ENCODE measurements at regions not wholly inside any gene's neighbourhood (a gene's known extent, or its start where the extent isn't known, plus 50 kb on each side); places are given as distances from the start of the nearest gene placed in this dataset.

DNA sequence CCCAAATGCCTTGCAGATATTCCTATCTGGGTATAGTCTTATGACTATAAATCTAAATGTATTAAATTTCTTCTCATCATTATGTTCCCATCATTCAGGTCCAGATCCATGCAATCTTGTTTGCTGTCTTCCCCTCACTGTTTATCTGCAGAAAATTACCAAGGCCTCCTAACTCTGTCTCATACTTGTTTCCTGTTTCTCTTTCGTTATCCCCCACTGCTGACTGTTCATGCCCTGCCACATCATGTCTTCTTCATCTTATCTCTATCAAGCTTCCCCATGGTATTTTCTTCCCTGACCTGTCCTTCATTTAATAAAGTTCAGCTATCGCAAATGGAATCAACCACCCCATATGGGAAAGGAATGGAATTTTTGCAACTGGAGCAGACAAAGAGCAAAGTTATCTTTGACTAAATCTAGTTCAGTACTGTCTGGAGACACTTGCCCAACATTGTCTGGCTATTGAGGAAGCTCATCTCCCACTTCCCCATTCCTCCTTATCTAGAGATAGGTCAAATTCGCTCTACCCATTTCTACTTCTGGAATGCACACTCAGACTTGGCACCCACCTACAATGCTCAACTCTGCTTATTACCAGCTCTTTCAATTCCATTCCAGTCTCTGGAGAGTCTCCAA, 1358.1 kb downstream of the EFNB2 start:
- H3K4me3 ChIP-seq (replicated peaks in 1 of 2; ENCODE audit: low read depth in 1 of 2, low read length in 2 of 2) = no peak overlapping the region
- no peaks in the 10 kb centered on the region for H3K79me2 ChIP-seq (ENCODE audit: insufficient read depth, low read length)
- H3K4me1 ChIP-seq (ENCODE audit: control insufficient read depth in 1 of 2, insufficient read depth in 2 of 2, low read length in 2 of 2) = no peaks in the 10 kb centered on the region
- no peaks in the 10 kb centered on the region for H3K36me3 ChIP-seq (ENCODE audit: control insufficient read depth in 1 of 2, insufficient read depth in 2 of 2, low read length in 2 of 2)
- ATAC-seq (no peak), DNase-seq (ENCODE audit: low read depth, low spot score) (no peak)
- no peaks in the 10 kb centered on the region for H3K9me3 ChIP-seq (ENCODE audit: control insufficient read depth in 1 of 2, insufficient read depth in 1 of 2, low read depth in 1 of 2, low read length in 2 of 2)
- no peaks in the 10 kb centered on the region; the same call in 1 of the 2 replicates for H3K9me2 ChIP-seq (ENCODE audit: insufficient read depth)
- no peak overlapping the region for H3K9ac ChIP-seq (ENCODE audit: low read length)
- ChIA-PET RAD21 (ENCODE audit: low non-redundant PET in 1 of 2, low total read pairs in 2 of 2, uncharacterized antibody in 2 of 2, unreplicated experiment in 2 of 2) (no interaction called here), POLR2A (no interaction called here), CTCF (no interaction called here)
- no peak overlapping the region for H3K27ac ChIP-seq (ENCODE audit: low read depth, low read length)
- intact Hi-C loops (cut with micrococcal nuclease) = no loop called here
- H3K27me3 ChIP-seq (ENCODE audit: insufficient read depth, low read length) = no peaks in the 10 kb centered on the region
- H3K4me2 ChIP-seq (ENCODE audit: low read length) = no peak overlapping the region
- TF ChIP-seq FOSL1 (IDR thresholded peaks at IDR 0.05; ENCODE audit: low read depth) (no peak), JUND (IDR thresholded peaks at IDR 0.05) (no peak), YY1 (IDR thresholded peaks at IDR 0.05; ENCODE audit: extremely low read depth, insufficient replicate concordance, low read depth, low read length) (no peak), POLR2AphosphoS5 (IDR thresholded peaks at IDR 0.05; ENCODE audit: low read depth, low read length) (no peak), SP1 (IDR thresholded peaks at IDR 0.05; ENCODE audit: low read depth) (no peak), ZNF274 (IDR thresholded peaks at IDR 0.05; ENCODE audit: low read depth, low read length) (no peak), CBX3 (IDR thresholded peaks at IDR 0.05; ENCODE audit: low read depth) (no peak), ELF1 (IDR thresholded peaks at IDR 0.05; ENCODE audit: borderline replicate concordance, low read depth) (no peak), POLR2A (IDR thresholded peaks at IDR 0.05; ENCODE audit: borderline replicate concordance, extremely low read depth, insufficient read depth, insufficient read length) (no peak), SRF (IDR thresholded peaks at IDR 0.05; ENCODE audit: low read depth) (no peak), RAD21 (IDR thresholded peaks at IDR 0.05; ENCODE audit: low read depth) (no peak)
- TF ChIP-seq, protein P1, sequence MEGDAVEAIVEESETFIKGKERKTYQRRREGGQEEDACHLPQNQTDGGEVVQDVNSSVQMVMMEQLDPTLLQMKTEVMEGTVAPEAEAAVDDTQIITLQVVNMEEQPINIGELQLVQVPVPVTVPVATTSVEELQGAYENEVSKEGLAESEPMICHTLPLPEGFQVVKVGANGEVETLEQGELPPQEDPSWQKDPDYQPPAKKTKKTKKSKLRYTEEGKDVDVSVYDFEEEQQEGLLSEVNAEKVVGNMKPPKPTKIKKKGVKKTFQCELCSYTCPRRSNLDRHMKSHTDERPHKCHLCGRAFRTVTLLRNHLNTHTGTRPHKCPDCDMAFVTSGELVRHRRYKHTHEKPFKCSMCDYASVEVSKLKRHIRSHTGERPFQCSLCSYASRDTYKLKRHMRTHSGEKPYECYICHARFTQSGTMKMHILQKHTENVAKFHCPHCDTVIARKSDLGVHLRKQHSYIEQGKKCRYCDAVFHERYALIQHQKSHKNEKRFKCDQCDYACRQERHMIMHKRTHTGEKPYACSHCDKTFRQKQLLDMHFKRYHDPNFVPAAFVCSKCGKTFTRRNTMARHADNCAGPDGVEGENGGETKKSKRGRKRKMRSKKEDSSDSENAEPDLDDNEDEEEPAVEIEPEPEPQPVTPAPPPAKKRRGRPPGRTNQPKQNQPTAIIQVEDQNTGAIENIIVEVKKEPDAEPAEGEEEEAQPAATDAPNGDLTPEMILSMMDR (IDR thresholded peaks at IDR 0.05 in 2 of 3, conservative IDR thresholded peaks at IDR 0.05 in 1 of 3; ENCODE audit: borderline replicate concordance in 1 of 3, insufficient read depth in 1 of 3, low read depth in 2 of 3, low read length in 2 of 3) = no peak
- TF ChIP-seq, protein P2, sequence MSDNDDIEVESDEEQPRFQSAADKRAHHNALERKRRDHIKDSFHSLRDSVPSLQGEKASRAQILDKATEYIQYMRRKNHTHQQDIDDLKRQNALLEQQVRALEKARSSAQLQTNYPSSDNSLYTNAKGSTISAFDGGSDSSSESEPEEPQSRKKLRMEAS (IDR thresholded peaks at IDR 0.05) = no peak
- TF ChIP-seq, protein P3, sequence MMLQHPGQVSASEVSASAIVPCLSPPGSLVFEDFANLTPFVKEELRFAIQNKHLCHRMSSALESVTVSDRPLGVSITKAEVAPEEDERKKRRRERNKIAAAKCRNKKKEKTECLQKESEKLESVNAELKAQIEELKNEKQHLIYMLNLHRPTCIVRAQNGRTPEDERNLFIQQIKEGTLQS (IDR thresholded peaks at IDR 0.05) = no peak
- TF ChIP-seq, protein P4, sequence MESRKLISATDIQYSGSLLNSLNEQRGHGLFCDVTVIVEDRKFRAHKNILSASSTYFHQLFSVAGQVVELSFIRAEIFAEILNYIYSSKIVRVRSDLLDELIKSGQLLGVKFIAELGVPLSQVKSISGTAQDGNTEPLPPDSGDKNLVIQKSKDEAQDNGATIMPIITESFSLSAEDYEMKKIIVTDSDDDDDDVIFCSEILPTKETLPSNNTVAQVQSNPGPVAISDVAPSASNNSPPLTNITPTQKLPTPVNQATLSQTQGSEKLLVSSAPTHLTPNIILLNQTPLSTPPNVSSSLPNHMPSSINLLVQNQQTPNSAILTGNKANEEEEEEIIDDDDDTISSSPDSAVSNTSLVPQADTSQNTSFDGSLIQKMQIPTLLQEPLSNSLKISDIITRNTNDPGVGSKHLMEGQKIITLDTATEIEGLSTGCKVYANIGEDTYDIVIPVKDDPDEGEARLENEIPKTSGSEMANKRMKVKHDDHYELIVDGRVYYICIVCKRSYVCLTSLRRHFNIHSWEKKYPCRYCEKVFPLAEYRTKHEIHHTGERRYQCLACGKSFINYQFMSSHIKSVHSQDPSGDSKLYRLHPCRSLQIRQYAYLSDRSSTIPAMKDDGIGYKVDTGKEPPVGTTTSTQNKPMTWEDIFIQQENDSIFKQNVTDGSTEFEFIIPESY (IDR thresholded peaks at IDR 0.05; ENCODE audit: extremely low read depth, insufficient replicate concordance, low read length) = no peak
- BruUV-seq (replicated peaks) = no TSS peak
- no peaks in the 10 kb centered on the region for H4K20me1 ChIP-seq (ENCODE audit: insufficient read depth)
- H2AFZ ChIP-seq (ENCODE audit: low read depth, low read length, poor library complexity, severe bottlenecking) = no peak overlapping the region

Measured in HCT116 (cell line).